ENCODE measurements at regions not wholly inside any gene's neighbourhood (a gene's known extent, or its start where the extent isn't known, plus 50 kb on each side); places are given as distances from the start of the nearest gene placed in this dataset.

- TF ChIP-seq CTCF (IDR thresholded peaks at IDR 0.05) (no peak), POLR2A (IDR thresholded peaks at IDR 0.05) (no peak)
Observed at GRCh38 chr4:116923389-116923788, 162.0 kb downstream of the TRAM1L1 start.

All from vagina (tissue), 2 donors.